Loucy (cell line): ENCODE measurements at regions not wholly inside any gene's neighbourhood (a gene's known extent, or its start where the extent isn't known, plus 50 kb on each side); places are given as distances from the start of the nearest gene placed in this dataset.

Experiments used
- H2AFZ ChIP-seq: fragments of 200-600 bp; sonication (generic); 2 replicates; pipeline ENCODE4 v1.6.0; 2016; ENCODE audit warnings: antibody characterized with exemption, mild to moderate bottlenecking, low read length, moderate library complexity
- H3F3A ChIP-seq: fragments of 200-600 bp; 2 replicates; pipeline ENCODE4 v1.6.0; 2016; ENCODE audit warnings: antibody characterized with exemption, low read depth, mild to moderate bottlenecking
- H3K27me3 ChIP-seq: fragments of 200-600 bp; sonication (generic); 2 replicates; pipeline ENCODE4 v1.6.1; 2014; ENCODE audit warnings: low read length, mild to moderate bottlenecking; ENCODE audit not compliant: insufficient read depth, poor library complexity, severe bottlenecking
- H3K36me3 ChIP-seq: fragments of 200-600 bp; sonication (generic); 2 replicates; pipeline ENCODE4 v1.6.1; 2016; ENCODE audit warnings: low read length; ENCODE audit not compliant: insufficient read depth
- H3K4me1 ChIP-seq: fragments of 200-600 bp; sonication (generic); 2 replicates; pipeline ENCODE4 v1.5.1; 2014; ENCODE audit warnings: low read length, mild to moderate bottlenecking; ENCODE audit not compliant: insufficient read depth, poor library complexity, severe bottlenecking
- H3K4me2 ChIP-seq: fragments of 200-600 bp; sonication (generic); 2 replicates; pipeline ENCODE4 v1.6.0; 2014; ENCODE audit warnings: antibody characterized with exemption, low read length, low read depth, mild to moderate bottlenecking; ENCODE audit not compliant: poor library complexity, severe bottlenecking
- H3K4me3 ChIP-seq: fragments of 200-600 bp; sonication (generic); 2 replicates; pipeline ENCODE4 v1.5.1; 2014; ENCODE audit warnings: low read length, mild to moderate bottlenecking, mixed read lengths; ENCODE audit not compliant: poor library complexity, severe bottlenecking
- H3K79me2 ChIP-seq: fragments of 200-600 bp; sonication (generic); 2 replicates; pipeline ENCODE4 v1.6.1; 2014; ENCODE audit warnings: low read length; ENCODE audit not compliant: insufficient read depth
- H3K9ac ChIP-seq: fragments of 200-600 bp; sonication (generic); 2 replicates; pipeline ENCODE4 v1.6.0; 2014; ENCODE audit warnings: mild to moderate bottlenecking, low read depth, low read length, moderate library complexity; ENCODE audit not compliant: poor library complexity, severe bottlenecking
- H3K9me2 ChIP-seq: fragments of 200-600 bp; sonication (generic); replicated peaks from 2 replicates; pipeline ENCODE4 v1.6.1; 2016; ENCODE audit warnings: low read depth, low read length, mixed read lengths
- H3K9me3 ChIP-seq: fragments of 200-600 bp; sonication (generic); 2 replicates; pipeline ENCODE4 v1.6.1; 2014; ENCODE audit warnings: mild to moderate bottlenecking, antibody characterized with exemption, low read length, low read depth; ENCODE audit not compliant: insufficient read depth
- H4K20me1 ChIP-seq: fragments of 200-600 bp; sonication (generic); 2 replicates; pipeline ENCODE4 v1.6.0; 2014; ENCODE audit warnings: antibody characterized with exemption, low read length, mild to moderate bottlenecking; ENCODE audit not compliant: insufficient read depth, poor library complexity, severe bottlenecking
- EZH2phosphoT487 ChIP-seq: fragments of 200-600 bp; IDR thresholded peaks from 2 replicates; pipeline ENCODE4 v1.6.1; 2018; ENCODE audit warnings: antibody characterized with exemption, mild to moderate bottlenecking, moderate library complexity, borderline replicate concordance
- TF ChIP-seq, protein P1 (sequence below): fragments of 200-600 bp; sonication (generic); conservative IDR thresholded peaks from 2 replicates; pipeline ENCODE4 v1.5.1; 2014; ENCODE audit warnings: mild to moderate bottlenecking, antibody characterized with exemption, low read length

GRCh38 chr16:72725643-72726042 lies 322.3 kb downstream of the ZFHX3 start:
- no peaks in the 10 kb centered on the region for H3K4me1 ChIP-seq
- H3K4me3 ChIP-seq: no peak overlapping the region
- H3K9ac ChIP-seq: no peak overlapping the region
- no peaks in the 10 kb centered on the region for H3K9me3 ChIP-seq
- H2AFZ ChIP-seq: no peak overlapping the region
- TF ChIP-seq EZH2phosphoT487: no peak
- TF ChIP-seq, protein P1, sequence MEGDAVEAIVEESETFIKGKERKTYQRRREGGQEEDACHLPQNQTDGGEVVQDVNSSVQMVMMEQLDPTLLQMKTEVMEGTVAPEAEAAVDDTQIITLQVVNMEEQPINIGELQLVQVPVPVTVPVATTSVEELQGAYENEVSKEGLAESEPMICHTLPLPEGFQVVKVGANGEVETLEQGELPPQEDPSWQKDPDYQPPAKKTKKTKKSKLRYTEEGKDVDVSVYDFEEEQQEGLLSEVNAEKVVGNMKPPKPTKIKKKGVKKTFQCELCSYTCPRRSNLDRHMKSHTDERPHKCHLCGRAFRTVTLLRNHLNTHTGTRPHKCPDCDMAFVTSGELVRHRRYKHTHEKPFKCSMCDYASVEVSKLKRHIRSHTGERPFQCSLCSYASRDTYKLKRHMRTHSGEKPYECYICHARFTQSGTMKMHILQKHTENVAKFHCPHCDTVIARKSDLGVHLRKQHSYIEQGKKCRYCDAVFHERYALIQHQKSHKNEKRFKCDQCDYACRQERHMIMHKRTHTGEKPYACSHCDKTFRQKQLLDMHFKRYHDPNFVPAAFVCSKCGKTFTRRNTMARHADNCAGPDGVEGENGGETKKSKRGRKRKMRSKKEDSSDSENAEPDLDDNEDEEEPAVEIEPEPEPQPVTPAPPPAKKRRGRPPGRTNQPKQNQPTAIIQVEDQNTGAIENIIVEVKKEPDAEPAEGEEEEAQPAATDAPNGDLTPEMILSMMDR: no peak
- no peaks in the 10 kb centered on the region for H4K20me1 ChIP-seq
- H3K79me2 ChIP-seq: no peaks in the 10 kb centered on the region
- H3F3A ChIP-seq: no peaks in the 10 kb centered on the region
- no peak overlapping the region for H3K4me2 ChIP-seq
- no peaks in the 10 kb centered on the region for H3K9me2 ChIP-seq
- no peaks in the 10 kb centered on the region for H3K27me3 ChIP-seq
- H3K36me3 ChIP-seq: no peaks in the 10 kb centered on the region

DNA sequence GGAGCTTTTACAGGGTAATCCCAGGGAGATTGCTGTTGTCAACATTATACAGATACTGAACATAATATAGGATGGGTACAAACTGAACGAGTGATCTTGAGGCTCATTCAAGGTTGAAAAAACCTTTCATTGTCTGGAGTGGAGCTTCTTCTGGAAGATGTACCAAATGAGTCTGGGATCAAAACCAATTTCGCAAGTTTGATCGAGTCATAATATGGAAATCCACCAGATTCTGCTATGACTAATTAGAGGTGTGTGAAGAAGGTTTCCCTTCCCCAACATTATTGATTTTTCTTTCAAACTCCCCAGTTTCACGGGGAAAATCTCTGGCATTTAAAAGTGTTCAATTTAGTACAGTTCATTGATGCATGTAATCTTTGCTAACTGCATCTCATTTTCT lies 324.1 kb downstream of the ZFHX3 start:
- Histone ChIP-seq H3K4me2 (no peak overlapping the region), H3F3A (no peaks in the 10 kb centered on the region), H3K36me3 (no peaks in the 10 kb centered on the region), H3K9me3 (no peaks in the 10 kb centered on the region), H3K9me2 (no peaks in the 10 kb centered on the region), H3K79me2 (no peaks in the 10 kb centered on the region), H3K27me3 (no peaks in the 10 kb centered on the region), H2AFZ (no peak overlapping the region), H3K9ac (no peak overlapping the region), H3K4me3 (no peak overlapping the region), H3K4me1 (no peaks in the 10 kb centered on the region), H4K20me1 (no peaks in the 10 kb centered on the region)
- TF ChIP-seq, protein P1: no peak
- TF ChIP-seq EZH2phosphoT487: no peak

DNA sequence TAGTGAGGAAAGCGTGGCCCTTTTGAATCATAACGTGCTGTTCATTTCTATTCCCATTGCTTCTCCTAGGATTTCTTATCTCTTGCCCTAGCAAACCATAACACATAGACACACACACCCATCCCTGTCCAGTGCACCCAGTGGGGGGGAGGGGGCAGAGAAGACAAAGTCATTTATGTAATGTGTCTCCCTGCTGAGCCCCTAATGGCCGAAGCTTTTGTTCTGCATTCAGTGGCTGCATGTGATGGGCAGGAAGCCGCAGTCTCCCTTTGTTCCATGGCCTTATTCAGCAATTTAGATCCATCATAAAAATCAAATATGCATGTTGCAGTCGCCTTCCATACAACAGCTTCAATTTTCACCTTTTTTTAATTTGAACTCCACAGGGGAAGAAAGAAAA lies 325.4 kb downstream of the ZFHX3 start:
- Histone ChIP-seq H3K4me3 (no peak overlapping the region), H3K4me1 (no peaks in the 10 kb centered on the region), H3F3A (no peaks in the 10 kb centered on the region), H4K20me1 (no peaks in the 10 kb centered on the region), H3K9me3 (no peaks in the 10 kb centered on the region), H3K9me2 (no peaks in the 10 kb centered on the region), H3K4me2 (no peak overlapping the region), H2AFZ (peak overlapping the region; percentile 46; the same call in 1 of the 2 replicates), H3K79me2 (no peaks in the 10 kb centered on the region), H3K27me3 (no peaks in the 10 kb centered on the region), H3K9ac (no peak overlapping the region), H3K36me3 (no peaks in the 10 kb centered on the region)
- no peak for TF ChIP-seq EZH2phosphoT487
- TF ChIP-seq, protein P1: no peak
